ENCODE measurements at regions not wholly inside any gene's neighbourhood (a gene's known extent, or its start where the extent isn't known, plus 50 kb on each side); places are given as distances from the start of the nearest gene placed in this dataset.

GRCh38 chr11:3434976-3435375 lies 56.0 kb upstream of the ZNF195 start:
- TF ChIP-seq EP300 (IDR thresholded peaks at IDR 0.05) (no peak), CTCF (IDR thresholded peaks at IDR 0.05) (no peak)

Data from upper lobe of left lung (tissue), 4 donors.